Pancreas (tissue), 10 donors: ENCODE measurements at regions not wholly inside any gene's neighbourhood (a gene's known extent, or its start where the extent isn't known, plus 50 kb on each side); places are given as distances from the start of the nearest gene placed in this dataset.
A peak's percentile ranks its signal among the peaks of the same experiment; 100 is the strongest.

Source experiments
- ATAC-seq, 4 donors: fragments of 200-7000 bp; cut with Tn5 transposase; one replicate each; pipeline versions ENCODE4 v1.8.0 to v1.9.1; 2020; ENCODE audit warnings: mild to moderate bottlenecking in 4 of 4, moderate library complexity in 4 of 4
- DNase-seq, 6 donors: peaks; one replicate each; pipeline ENCODE4 v3.0.0-alpha.2; 2020
- FAIRE-seq: peaks from 2 replicates; lab custom pipeline; 2012; peaks lifted over from hg19 to GRCh38; lab: Jason Lieb, UNC
- H3K27ac ChIP-seq, 4 donors: fragments of 200-600 bp; sonication (generic); 1 replicate in 3 of 4; 2 replicates in 1 of 4; pipeline versions ENCODE4 v1.5.0 to v1.8.0; 2020
- H3K27me3 ChIP-seq, 4 donors: fragments of 200-600 bp; one replicate each; pipeline ENCODE4 v1.8.0; 2021
- H3K36me3 ChIP-seq, 3 donors: fragments of 200-600 bp; sonication (generic) in 1 of 3; one replicate each; pipeline versions ENCODE4 v1.5.0 to v1.8.0; 2020 to 2021
- H3K4me1 ChIP-seq, 3 donors: fragments of 200-600 bp; one replicate each; pipeline ENCODE4 v1.8.0; 2021
- H3K4me3 ChIP-seq, 4 donors: fragments of 200-600 bp; sonication (generic) in 2 of 4; one replicate each; pipeline versions ENCODE4 v1.5.0 to v1.8.0; 2020 to 2021
- H3K9me3 ChIP-seq, 4 donors: fragments of 200-600 bp; one replicate each; pipeline ENCODE4 v1.8.0; 2021
- CTCF ChIP-seq, 4 donors: fragments of 200-600 bp; sonication (generic) in 3 of 4; IDR thresholded peaks; one replicate each; pipeline versions ENCODE4 v1.5.0 to v1.8.0; 2021; ENCODE audit warnings: antibody characterized with exemption in 4 of 4
- WGBS, 2 donors: extraction: QIAGEN DNeasy Blood & Tissue Kit; methylation state at CpG; one replicate each; pipeline ENCODE4 v1.1.7; 2013; 5-methylcytosine and 5-hydroxymethylcytosine counted together
- intact Hi-C, 3 donors: fragments of 100-400 bp; cut with DNase I; formaldehyde crosslinking; loops; one replicate each; pipeline versions ENCODE4 v1.11.1 to v1.14.2; 2022
- donor health status: healthy with polysubstance abuse.
- donor health status: DM: no; HTN: no; CAD: no; lungs with moderate emphysema.
- donor health status: DM: no; HTN: no; CAD: no.
- donor health status: control.
- donor health status: control.
- donor health status: Bipolar disorder and iron deficiency.
- donor health status: DM: yes; HTN: yes; CAD: no.
- donor health status: DM: no; HTN: no; CAD: no.
- donor health status: DM: no; HTN: no; CAD: no.
- donor health status: DM: yes; HTN: yes; CAD: no.

- intact Hi-C loops: no loop called here
These were observed 147.2 kb downstream of the RBFOX3 start for GRCh38 chr17:79463421-79464317.

DNA sequence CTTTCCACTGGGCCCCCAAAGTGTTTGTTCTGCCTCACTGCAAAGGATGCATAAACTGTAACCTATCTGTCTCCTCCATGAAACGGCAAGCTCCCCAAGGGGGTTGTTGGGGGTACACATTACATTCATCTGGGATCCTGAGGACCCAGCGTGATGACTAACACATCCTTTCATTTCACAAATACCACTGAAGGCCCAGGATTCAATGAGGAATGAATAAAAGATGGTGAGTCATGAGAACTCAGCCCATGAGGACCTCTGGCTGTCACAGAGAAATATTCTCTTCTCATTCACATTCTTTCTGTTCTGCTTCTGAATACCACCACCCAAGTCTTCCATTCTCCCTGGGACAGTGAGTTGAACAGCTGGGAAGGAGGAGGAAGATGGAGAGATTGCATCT, 149.8 kb downstream of the RBFOX3 start:
- Histone ChIP-seq H3K36me3 (no peaks in the 10 kb centered on the region), H3K4me3 (no peak overlapping the region), H3K4me1 (no peaks in the 10 kb centered on the region), H3K27ac (no peak overlapping the region), H3K9me3 (no peaks in the 10 kb centered on the region), H3K27me3 (no peaks in the 10 kb centered on the region)
- ATAC-seq: no peak
- intact Hi-C loops: no loop called here
- TF ChIP-seq CTCF (IDR thresholded peaks at IDR 0.05): no peak
- 62 to 69% methylated on average over 2 of the region's 2 CpGs for WGBS, 2 donors
- no peak for DNase-seq
- no peak for FAIRE-seq

More at GRCh38 chr17:79463421-79464317, 147.2 kb downstream of the RBFOX3 start:
- H3K4me3 ChIP-seq: no peak overlapping the region
- H3K9me3 ChIP-seq: no peaks in the 10 kb centered on the region
- H3K4me1 ChIP-seq: no peaks in the 10 kb centered on the region
- no peak for TF ChIP-seq CTCF (IDR thresholded peaks at IDR 0.05)
- no peak overlapping the region for H3K27ac ChIP-seq
- 78 to 85% methylated on average over 36 of the region's 36 CpGs for WGBS, 2 donors
- peak in 1 of 6 donors; percentile 21 for DNase-seq
- H3K27me3 ChIP-seq: no peaks in the 10 kb centered on the region
- no peak for FAIRE-seq
- no peaks in the 10 kb centered on the region for H3K36me3 ChIP-seq
- no peak for ATAC-seq

DNA sequence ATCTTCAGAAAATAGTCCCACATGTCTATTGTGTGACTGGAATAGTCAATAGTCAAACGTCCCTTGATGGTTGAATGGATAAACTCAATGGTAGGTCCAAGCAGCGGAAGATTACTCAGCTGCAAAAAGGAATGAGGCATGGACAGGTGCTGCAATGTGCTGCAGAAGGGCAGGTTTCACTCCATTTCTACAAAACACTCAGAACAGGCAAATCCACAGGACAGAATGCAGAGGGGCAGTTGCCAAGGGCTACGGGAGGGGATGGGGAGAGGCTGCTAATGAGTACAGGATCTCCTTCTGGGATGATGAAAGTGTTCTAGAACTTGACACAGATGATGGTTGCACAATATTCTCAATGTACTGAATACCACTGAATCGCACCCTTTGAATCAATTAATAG, 151.0 kb downstream of the RBFOX3 start:
- Histone ChIP-seq H3K27me3 (no peaks in the 10 kb centered on the region), H3K36me3 (no peaks in the 10 kb centered on the region), H3K27ac (no peak overlapping the region), H3K4me1 (no peaks in the 10 kb centered on the region), H3K4me3 (no peak overlapping the region), H3K9me3 (no peaks in the 10 kb centered on the region)
- no peak for FAIRE-seq
- DNase-seq: no peak
- intact Hi-C loops: no loop called here
- TF ChIP-seq CTCF (IDR thresholded peaks at IDR 0.05): no peak
- ATAC-seq: no peak
- 55 to 57% methylated on average over 4 of the region's 4 CpGs for WGBS, 2 donors

GRCh38 chr17:79459003-79459655, 151.7 kb downstream of the RBFOX3 start:
- no peak for TF ChIP-seq CTCF (IDR thresholded peaks at IDR 0.05)
- DNase-seq (peak in 1 of 6 donors; percentile 25), FAIRE-seq (no peak), ATAC-seq (no peak)
- no peaks in the 10 kb centered on the region for H3K4me1 ChIP-seq
- no peak overlapping the region for H3K27ac ChIP-seq
- 58 to 62% methylated on average over 12 of the region's 12 CpGs for WGBS, 2 donors
- H3K27me3 ChIP-seq: no peaks in the 10 kb centered on the region
- no peaks in the 10 kb centered on the region for H3K36me3 ChIP-seq
- no peaks in the 10 kb centered on the region for H3K9me3 ChIP-seq
- no peak overlapping the region for H3K4me3 ChIP-seq
- intact Hi-C loops: no loop called here
